ENCODE measurements at regions not wholly inside any gene's neighbourhood (a gene's known extent, or its start where the extent isn't known, plus 50 kb on each side); places are given as distances from the start of the nearest gene placed in this dataset.
A peak's percentile ranks its signal among the peaks of the same experiment; 100 is the strongest.

DNA sequence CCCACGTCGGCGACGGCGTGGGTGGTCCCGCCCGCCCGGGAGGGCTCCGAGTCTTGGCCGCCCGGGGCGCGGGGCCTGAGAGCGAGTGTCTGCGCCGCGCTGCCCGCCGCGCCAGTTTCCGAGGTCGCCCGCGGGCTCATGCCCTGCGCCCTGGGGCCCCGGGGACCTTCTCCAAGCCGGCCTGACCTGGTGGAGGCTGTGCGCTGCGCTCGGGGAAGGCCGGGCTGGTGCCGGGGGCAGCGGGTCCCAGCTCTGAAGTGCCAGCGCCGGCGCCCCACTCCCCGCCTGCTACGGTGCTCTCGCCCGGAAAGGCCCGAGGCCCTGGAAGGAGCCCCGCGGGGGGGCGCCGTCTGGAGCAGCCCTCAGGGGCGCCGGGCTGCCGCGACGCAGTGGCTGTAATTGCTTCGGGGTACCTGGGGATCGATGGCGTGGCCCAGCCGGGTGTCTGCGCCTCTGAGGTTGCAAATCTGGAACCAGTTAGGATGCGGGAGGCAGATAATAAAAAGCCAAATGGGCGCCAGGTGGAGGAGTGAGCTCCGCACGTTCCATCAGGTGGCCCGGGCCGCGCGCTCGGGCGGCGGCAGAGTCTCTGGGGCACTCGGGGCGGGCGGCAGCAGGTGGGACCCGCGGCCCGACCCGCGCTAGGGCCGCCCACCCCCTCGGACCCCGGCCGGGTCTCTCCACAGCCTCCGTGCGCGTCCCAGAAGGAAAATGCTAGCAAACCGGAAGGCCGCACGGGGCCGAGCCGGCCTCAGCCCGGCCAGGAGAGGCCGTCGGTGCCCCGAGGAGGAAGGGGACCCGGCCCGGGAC is 102.3 kb upstream of the DIO3 start:
- TF ChIP-seq, protein P1, sequence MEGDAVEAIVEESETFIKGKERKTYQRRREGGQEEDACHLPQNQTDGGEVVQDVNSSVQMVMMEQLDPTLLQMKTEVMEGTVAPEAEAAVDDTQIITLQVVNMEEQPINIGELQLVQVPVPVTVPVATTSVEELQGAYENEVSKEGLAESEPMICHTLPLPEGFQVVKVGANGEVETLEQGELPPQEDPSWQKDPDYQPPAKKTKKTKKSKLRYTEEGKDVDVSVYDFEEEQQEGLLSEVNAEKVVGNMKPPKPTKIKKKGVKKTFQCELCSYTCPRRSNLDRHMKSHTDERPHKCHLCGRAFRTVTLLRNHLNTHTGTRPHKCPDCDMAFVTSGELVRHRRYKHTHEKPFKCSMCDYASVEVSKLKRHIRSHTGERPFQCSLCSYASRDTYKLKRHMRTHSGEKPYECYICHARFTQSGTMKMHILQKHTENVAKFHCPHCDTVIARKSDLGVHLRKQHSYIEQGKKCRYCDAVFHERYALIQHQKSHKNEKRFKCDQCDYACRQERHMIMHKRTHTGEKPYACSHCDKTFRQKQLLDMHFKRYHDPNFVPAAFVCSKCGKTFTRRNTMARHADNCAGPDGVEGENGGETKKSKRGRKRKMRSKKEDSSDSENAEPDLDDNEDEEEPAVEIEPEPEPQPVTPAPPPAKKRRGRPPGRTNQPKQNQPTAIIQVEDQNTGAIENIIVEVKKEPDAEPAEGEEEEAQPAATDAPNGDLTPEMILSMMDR (IDR thresholded peaks at IDR 0.05) = no peak
- no peaks in the 10 kb centered on the region for H3K36me3 ChIP-seq
- intact Hi-C loops (cut with DNase I) = no loop called here
- H3K27me3 ChIP-seq = peaks cover 76% of the 10 kb centered on the region
- H3K9me3 ChIP-seq = no peaks in the 10 kb centered on the region
- H3K4me3 ChIP-seq = peak overlapping the region; percentile 10
- H3K4me1 ChIP-seq = peaks cover 8% of the 10 kb centered on the region
- ATAC-seq (no peak), DNase-seq (peak; percentile 59)
- no peak overlapping the region for H3K27ac ChIP-seq

DNA sequence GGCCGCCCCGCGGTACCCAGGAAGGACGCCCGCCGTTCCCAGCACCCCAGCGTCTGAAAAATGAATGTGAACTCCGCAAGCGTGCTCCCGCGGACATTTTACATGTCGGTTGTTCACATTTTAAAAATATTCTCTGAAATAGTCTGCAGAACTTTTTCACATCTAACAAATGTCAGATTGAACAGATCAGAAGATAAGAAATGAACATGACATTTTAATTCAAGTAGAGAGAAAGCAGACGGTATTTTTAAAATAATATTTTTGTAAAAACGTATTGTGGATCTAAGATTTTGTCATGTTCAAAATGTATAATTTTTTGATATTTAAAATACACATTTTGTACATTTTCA is 101.8 kb upstream of the DIO3 start:
- intact Hi-C loops (cut with DNase I) = no loop called here
- Histone ChIP-seq H3K27ac (no peak overlapping the region), H3K4me1 (peaks cover 8% of the 10 kb centered on the region), H3K36me3 (no peaks in the 10 kb centered on the region), H3K9me3 (no peaks in the 10 kb centered on the region), H3K27me3 (peaks cover 71% of the 10 kb centered on the region), H3K4me3 (no peak overlapping the region)
- DNase-seq (no peak), ATAC-seq (no peak)
- TF ChIP-seq, protein P1 (IDR thresholded peaks at IDR 0.05) = no peak

DNA sequence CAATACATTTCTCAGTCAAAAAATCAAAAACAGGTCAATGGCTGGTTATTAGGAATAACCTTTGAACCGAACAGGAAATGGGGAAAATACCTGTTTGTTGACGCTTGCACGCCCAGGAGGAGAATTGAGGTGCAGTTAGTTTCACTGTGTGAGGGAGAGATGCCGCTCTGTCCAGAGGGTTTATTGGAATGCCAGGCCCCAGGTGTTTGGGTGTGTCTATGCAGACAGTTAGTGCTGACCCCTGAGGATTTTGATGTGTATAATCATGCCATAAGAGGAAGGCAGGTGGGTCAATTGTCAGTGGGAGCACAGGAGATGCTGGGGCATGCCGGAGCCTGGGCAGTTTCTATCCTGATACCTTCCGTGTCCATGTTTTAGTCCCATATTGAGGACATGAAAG is 100.8 kb upstream of the DIO3 start:
- H3K36me3 ChIP-seq = no peaks in the 10 kb centered on the region
- intact Hi-C loops (cut with DNase I) = no loop called here
- ATAC-seq (no peak), DNase-seq (no peak)
- peaks cover 65% of the 10 kb centered on the region for H3K27me3 ChIP-seq
- peaks cover 8% of the 10 kb centered on the region for H3K4me1 ChIP-seq
- no peaks in the 10 kb centered on the region for H3K9me3 ChIP-seq
- H3K27ac ChIP-seq = no peak overlapping the region
- TF ChIP-seq, protein P1 (IDR thresholded peaks at IDR 0.05) = no peak
- no peak overlapping the region for H3K4me3 ChIP-seq

- intact Hi-C loops (cut with DNase I) = no loop called here
- no peak for DNase-seq
- Histone ChIP-seq H3K9me3 (no peaks in the 10 kb centered on the region), H3K4me1 (peaks cover 8% of the 10 kb centered on the region), H3K4me3 (no peak overlapping the region), H3K27me3 (peaks cover 59% of the 10 kb centered on the region), H3K27ac (no peak overlapping the region), H3K36me3 (no peaks in the 10 kb centered on the region)
- TF ChIP-seq, protein P1 (IDR thresholded peaks at IDR 0.05) = no peak
- ATAC-seq = no peak
Observed at GRCh38 chr14:101460986-101461750, 100.1 kb upstream of the DIO3 start.

GRCh38 chr14:101461891-101462290 is 99.4 kb upstream of the DIO3 start:
- intact Hi-C loops (cut with DNase I) = no loop called here
- Histone ChIP-seq H3K27me3 (peaks cover 52% of the 10 kb centered on the region), H3K4me1 (peaks cover 8% of the 10 kb centered on the region), H3K4me3 (no peak overlapping the region), H3K27ac (no peak overlapping the region), H3K9me3 (no peaks in the 10 kb centered on the region), H3K36me3 (no peaks in the 10 kb centered on the region)
- ATAC-seq (no peak), DNase-seq (no peak)
- TF ChIP-seq, protein P1 (IDR thresholded peaks at IDR 0.05) = no peak

All from upper lobe of right lung (tissue), 1 donor.